Keratinocyte (primary cell): ENCODE measurements at regions not wholly inside any gene's neighbourhood (a gene's known extent, or its start where the extent isn't known, plus 50 kb on each side); places are given as distances from the start of the nearest gene placed in this dataset.

Experiments
- CTCF ChIP-seq, 3 experiments: IDR thresholded peaks in 1 of 3; conservative IDR thresholded peaks in 1 of 3; optimal IDR thresholded peaks in 1 of 3; 2 replicates in 2 of 3; 3 replicates in 1 of 3; pipeline versions ENCODE3 to v1.5.1; 2011; ENCODE audit warnings: low read length in 3 of 3, mild to moderate bottlenecking in 3 of 3, moderate library complexity in 2 of 3, control low read depth in 1 of 3, inconsistent platforms in 1 of 3; ENCODE audit not compliant: insufficient read depth in 2 of 3; ENCODE audit errors: extremely low read depth in 1 of 3
- EZH2 ChIP-seq: IDR thresholded peaks from one replicate; pipeline ENCODE4 v1.6.1; 2012; ENCODE audit warnings: inconsistent platforms, mild to moderate bottlenecking, low read length, moderate library complexity

- TF ChIP-seq EZH2 (no peak), CTCF (optimal IDR thresholded peaks at IDR 0.05 in 1 of 3, IDR thresholded peaks at IDR 0.05 in 1 of 3, conservative IDR thresholded peaks at IDR 0.05 in 1 of 3; ENCODE audit: extremely low read depth in 1 of 3, insufficient read depth in 2 of 3, low read length in 3 of 3) (no peak)
Observed at GRCh38 chr4:156705311-156705710, 266.3 kb downstream of the PDGFC start.
